ENCODE measurements at regions not wholly inside any gene's neighbourhood (a gene's known extent, or its start where the extent isn't known, plus 50 kb on each side); places are given as distances from the start of the nearest gene placed in this dataset.

DNA sequence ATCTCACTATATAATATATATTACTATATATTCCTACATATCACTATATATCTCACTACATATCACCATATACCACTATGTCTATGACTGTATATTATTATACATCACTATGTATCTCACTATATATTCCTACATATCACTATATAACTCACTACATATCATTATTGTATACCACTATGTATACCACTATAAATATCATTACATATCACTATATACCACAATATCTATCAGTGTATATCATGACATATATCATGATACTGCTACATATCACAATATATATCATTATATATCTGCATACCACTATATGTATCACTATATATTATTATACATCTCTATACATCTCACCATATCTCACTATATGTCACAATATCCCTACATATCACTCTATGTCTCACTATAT is 121.5 kb downstream of the ASCL4 start (continued):
- TF ChIP-seq, protein P1, sequence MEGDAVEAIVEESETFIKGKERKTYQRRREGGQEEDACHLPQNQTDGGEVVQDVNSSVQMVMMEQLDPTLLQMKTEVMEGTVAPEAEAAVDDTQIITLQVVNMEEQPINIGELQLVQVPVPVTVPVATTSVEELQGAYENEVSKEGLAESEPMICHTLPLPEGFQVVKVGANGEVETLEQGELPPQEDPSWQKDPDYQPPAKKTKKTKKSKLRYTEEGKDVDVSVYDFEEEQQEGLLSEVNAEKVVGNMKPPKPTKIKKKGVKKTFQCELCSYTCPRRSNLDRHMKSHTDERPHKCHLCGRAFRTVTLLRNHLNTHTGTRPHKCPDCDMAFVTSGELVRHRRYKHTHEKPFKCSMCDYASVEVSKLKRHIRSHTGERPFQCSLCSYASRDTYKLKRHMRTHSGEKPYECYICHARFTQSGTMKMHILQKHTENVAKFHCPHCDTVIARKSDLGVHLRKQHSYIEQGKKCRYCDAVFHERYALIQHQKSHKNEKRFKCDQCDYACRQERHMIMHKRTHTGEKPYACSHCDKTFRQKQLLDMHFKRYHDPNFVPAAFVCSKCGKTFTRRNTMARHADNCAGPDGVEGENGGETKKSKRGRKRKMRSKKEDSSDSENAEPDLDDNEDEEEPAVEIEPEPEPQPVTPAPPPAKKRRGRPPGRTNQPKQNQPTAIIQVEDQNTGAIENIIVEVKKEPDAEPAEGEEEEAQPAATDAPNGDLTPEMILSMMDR (conservative IDR thresholded peaks at IDR 0.05; ENCODE audit: low read depth in 2 of 2) = no peak

DNA sequence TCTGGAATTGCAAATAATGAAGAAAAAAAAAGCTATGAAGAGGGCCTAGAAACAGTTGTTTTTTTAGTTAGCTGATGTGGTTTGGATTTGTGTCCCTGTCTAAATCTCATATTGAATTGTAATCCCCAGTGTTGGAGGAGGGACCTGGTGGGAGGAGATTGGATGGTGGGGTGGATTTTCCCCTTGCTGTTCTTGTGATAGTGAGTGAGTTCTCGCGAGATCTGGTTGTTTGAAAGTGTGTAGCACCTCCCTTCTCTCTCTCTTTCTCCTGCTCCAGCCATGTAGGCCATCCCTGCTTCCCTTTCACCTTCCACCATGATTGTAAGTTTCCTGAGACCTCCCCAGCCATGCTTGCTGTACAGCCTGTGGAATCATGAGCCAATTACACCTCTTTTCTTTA is 126.1 kb downstream of the ASCL4 start:
- TF ChIP-seq EZH2 (IDR thresholded peaks at IDR 0.05; ENCODE audit: low read depth, unreplicated experiment) (no peak), ZNF331 (CRISPR knock-in tag; IDR thresholded peaks at IDR 0.05; ENCODE audit: low read depth) (no peak), EZH2phosphoT487 (IDR thresholded peaks at IDR 0.05; ENCODE audit: unreplicated experiment) (no peak), POLR2AphosphoS5 (IDR thresholded peaks at IDR 0.05; ENCODE audit: low read depth) (no peak), CREB1 (CRISPR knock-in tag; IDR thresholded peaks at IDR 0.05; ENCODE audit: low read depth) (no peak), JUNB (IDR thresholded peaks at IDR 0.05; ENCODE audit: unreplicated experiment) (no peak), STAT1 (IDR thresholded peaks at IDR 0.05; ENCODE audit: unreplicated experiment) (no peak)
- TF ChIP-seq, protein P2, sequence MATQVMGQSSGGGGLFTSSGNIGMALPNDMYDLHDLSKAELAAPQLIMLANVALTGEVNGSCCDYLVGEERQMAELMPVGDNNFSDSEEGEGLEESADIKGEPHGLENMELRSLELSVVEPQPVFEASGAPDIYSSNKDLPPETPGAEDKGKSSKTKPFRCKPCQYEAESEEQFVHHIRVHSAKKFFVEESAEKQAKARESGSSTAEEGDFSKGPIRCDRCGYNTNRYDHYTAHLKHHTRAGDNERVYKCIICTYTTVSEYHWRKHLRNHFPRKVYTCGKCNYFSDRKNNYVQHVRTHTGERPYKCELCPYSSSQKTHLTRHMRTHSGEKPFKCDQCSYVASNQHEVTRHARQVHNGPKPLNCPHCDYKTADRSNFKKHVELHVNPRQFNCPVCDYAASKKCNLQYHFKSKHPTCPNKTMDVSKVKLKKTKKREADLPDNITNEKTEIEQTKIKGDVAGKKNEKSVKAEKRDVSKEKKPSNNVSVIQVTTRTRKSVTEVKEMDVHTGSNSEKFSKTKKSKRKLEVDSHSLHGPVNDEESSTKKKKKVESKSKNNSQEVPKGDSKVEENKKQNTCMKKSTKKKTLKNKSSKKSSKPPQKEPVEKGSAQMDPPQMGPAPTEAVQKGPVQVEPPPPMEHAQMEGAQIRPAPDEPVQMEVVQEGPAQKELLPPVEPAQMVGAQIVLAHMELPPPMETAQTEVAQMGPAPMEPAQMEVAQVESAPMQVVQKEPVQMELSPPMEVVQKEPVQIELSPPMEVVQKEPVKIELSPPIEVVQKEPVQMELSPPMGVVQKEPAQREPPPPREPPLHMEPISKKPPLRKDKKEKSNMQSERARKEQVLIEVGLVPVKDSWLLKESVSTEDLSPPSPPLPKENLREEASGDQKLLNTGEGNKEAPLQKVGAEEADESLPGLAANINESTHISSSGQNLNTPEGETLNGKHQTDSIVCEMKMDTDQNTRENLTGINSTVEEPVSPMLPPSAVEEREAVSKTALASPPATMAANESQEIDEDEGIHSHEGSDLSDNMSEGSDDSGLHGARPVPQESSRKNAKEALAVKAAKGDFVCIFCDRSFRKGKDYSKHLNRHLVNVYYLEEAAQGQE (IDR thresholded peaks at IDR 0.05; ENCODE audit: unreplicated experiment) = no peak
- TF ChIP-seq, protein P3, sequence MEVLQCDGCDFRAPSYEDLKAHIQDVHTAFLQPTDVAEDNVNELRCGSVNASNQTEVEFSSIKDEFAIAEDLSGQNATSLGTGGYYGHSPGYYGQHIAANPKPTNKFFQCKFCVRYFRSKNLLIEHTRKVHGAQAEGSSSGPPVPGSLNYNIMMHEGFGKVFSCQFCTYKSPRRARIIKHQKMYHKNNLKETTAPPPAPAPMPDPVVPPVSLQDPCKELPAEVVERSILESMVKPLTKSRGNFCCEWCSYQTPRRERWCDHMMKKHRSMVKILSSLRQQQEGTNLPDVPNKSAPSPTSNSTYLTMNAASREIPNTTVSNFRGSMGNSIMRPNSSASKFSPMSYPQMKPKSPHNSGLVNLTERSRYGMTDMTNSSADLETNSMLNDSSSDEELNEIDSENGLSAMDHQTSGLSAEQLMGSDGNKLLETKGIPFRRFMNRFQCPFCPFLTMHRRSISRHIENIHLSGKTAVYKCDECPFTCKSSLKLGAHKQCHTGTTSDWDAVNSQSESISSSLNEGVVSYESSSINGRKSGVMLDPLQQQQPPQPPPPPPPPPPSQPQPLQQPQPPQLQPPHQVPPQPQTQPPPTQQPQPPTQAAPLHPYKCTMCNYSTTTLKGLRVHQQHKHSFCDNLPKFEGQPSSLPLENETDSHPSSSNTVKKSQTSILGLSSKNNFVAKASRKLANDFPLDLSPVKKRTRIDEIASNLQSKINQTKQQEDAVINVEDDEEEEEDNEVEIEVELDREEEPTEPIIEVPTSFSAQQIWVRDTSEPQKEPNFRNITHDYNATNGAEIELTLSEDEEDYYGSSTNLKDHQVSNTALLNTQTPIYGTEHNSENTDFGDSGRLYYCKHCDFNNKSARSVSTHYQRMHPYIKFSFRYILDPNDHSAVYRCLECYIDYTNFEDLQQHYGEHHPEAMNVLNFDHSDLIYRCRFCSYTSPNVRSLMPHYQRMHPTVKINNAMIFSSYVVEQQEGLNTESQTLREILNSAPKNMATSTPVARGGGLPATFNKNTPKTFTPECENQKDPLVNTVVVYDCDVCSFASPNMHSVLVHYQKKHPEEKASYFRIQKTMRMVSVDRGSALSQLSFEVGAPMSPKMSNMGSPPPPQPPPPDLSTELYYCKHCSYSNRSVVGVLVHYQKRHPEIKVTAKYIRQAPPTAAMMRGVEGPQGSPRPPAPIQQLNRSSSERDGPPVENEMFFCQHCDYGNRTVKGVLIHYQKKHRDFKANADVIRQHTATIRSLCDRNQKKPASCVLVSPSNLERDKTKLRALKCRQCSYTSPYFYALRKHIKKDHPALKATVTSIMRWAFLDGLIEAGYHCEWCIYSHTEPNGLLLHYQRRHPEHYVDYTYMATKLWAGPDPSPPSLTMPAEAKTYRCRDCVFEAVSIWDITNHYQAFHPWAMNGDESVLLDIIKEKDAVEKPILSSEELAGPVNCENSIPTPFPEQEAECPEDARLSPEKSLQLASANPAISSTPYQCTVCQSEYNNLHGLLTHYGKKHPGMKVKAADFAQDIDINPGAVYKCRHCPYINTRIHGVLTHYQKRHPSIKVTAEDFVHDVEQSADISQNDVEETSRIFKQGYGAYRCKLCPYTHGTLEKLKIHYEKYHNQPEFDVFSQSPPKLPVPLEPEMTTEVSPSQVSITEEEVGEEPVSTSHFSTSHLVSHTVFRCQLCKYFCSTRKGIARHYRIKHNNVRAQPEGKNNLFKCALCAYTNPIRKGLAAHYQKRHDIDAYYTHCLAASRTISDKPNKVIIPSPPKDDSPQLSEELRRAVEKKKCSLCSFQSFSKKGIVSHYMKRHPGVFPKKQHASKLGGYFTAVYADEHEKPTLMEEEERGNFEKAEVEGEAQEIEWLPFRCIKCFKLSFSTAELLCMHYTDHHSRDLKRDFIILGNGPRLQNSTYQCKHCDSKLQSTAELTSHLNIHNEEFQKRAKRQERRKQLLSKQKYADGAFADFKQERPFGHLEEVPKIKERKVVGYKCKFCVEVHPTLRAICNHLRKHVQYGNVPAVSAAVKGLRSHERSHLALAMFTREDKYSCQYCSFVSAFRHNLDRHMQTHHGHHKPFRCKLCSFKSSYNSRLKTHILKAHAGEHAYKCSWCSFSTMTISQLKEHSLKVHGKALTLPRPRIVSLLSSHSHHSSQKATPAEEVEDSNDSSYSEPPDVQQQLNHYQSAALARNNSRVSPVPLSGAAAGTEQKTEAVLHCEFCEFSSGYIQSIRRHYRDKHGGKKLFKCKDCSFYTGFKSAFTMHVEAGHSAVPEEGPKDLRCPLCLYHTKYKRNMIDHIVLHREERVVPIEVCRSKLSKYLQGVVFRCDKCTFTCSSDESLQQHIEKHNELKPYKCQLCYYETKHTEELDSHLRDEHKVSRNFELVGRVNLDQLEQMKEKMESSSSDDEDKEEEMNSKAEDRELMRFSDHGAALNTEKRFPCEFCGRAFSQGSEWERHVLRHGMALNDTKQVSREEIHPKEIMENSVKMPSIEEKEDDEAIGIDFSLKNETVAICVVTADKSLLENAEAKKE (CRISPR knock-in tag; IDR thresholded peaks at IDR 0.05) = no peak
- TF ChIP-seq, protein P1 (conservative IDR thresholded peaks at IDR 0.05; ENCODE audit: low read depth in 2 of 2) = no peak
- H3K27me3 ChIP-seq (ENCODE audit: insufficient read depth) = peaks cover 12% of the 10 kb centered on the region; the same call in 1 of the 2 replicates
- no peaks in the 10 kb centered on the region for H4K20me1 ChIP-seq (replicated peaks; ENCODE audit: insufficient read depth)
- no peak overlapping the region for H3K27ac ChIP-seq (ENCODE audit: low read depth)
- H3K4me1 Mint-ChIP-seq = peaks cover 22% of the 10 kb centered on the region
- no peak overlapping the region for H3K27ac Mint-ChIP-seq
- H2AFZ ChIP-seq = no peak overlapping the region
- no peak overlapping the region for H3K4me3 Mint-ChIP-seq
- H3K36me3 ChIP-seq (ENCODE audit: insufficient read depth) = no peaks in the 10 kb centered on the region
- no peaks in the 10 kb centered on the region for H3K9me3 Mint-ChIP-seq
- no peak for DNase-seq (ENCODE audit: low spot score)
- no peaks in the 10 kb centered on the region for H3K9me2 ChIP-seq (ENCODE audit: insufficient read depth)
- no peak for ATAC-seq
- 0 out of 2 replicates have a peak, but pooled peaks cover 6% of the 10 kb centered on the region for H3K4me1 ChIP-seq (ENCODE audit: insufficient read depth)
- H3K27me3 Mint-ChIP-seq (ENCODE audit: insufficient read depth, low read depth, poor library complexity) = peaks cover 2% of the 10 kb centered on the region
- no peaks in the 10 kb centered on the region for H3K36me3 Mint-ChIP-seq (ENCODE audit: low read depth)
- no peaks in the 10 kb centered on the region for H3F3A ChIP-seq (replicated peaks; ENCODE audit: low read depth)
- H3K4me3 ChIP-seq = no peak overlapping the region
- H3K79me2 ChIP-seq (replicated peaks; ENCODE audit: insufficient read depth) = peaks cover 9% of the 10 kb centered on the region; the same call in 1 of the 2 replicates
- H3K4me2 ChIP-seq = no peak overlapping the region

All from GM23338 (cell line).